GM23338 (cell line): ENCODE measurements at regions not wholly inside any gene's neighbourhood (a gene's known extent, or its start where the extent isn't known, plus 50 kb on each side); places are given as distances from the start of the nearest gene placed in this dataset.

ENCODE experiments used
- ATAC-seq: fragments of 200-7000 bp; cut with Tn5 transposase; 3 replicates; pipeline ENCODE4 v1.9.1; 2020
- DNase-seq: peaks from one replicate; pipeline ENCODE4 v3.0.0-alpha.2; 2015; ENCODE audit warnings: low spot score
- H2AFZ ChIP-seq: fragments of 200-600 bp; sonication (generic); 2 replicates; pipeline ENCODE4 v1.8.0; 2016; ENCODE audit warnings: antibody characterized with exemption, mild to moderate bottlenecking, moderate library complexity
- H3F3A ChIP-seq: fragments of 200-600 bp; sonication (generic); replicated peaks from 2 replicates; pipeline ENCODE4 v1.8.0; 2017; ENCODE audit warnings: antibody characterized with exemption, mixed run types, low read depth
- H3K27ac ChIP-seq: fragments of 200-600 bp; sonication (generic); 2 replicates; pipeline ENCODE4 v1.6.1; 2016; ENCODE audit warnings: low read depth
- H3K27me3 ChIP-seq: fragments of 200-600 bp; sonication (generic); 2 replicates; pipeline ENCODE4 v1.8.0; 2016; ENCODE audit warnings: mild to moderate bottlenecking, mixed run types, moderate library complexity; ENCODE audit not compliant: insufficient read depth
- H3K36me3 ChIP-seq: fragments of 200-600 bp; sonication (generic); 2 replicates; pipeline ENCODE4 v1.8.0; 2016; ENCODE audit warnings: mild to moderate bottlenecking; ENCODE audit not compliant: insufficient read depth
- H3K4me1 ChIP-seq: fragments of 200-600 bp; sonication (generic); 2 replicates; pipeline ENCODE4 v1.8.0; 2016; ENCODE audit warnings: mild to moderate bottlenecking, moderate library complexity; ENCODE audit not compliant: insufficient read depth
- H3K4me2 ChIP-seq: fragments of 200-600 bp; sonication (generic); 2 replicates; pipeline ENCODE4 v1.7.1; 2017; ENCODE audit warnings: mixed run types
- H3K4me3 ChIP-seq: fragments of 200-600 bp; sonication (generic); 2 replicates; pipeline ENCODE4 v1.6.1; 2016; ENCODE audit warnings: mixed run types
- H3K79me2 ChIP-seq: fragments of 200-600 bp; sonication (generic); replicated peaks from 2 replicates; pipeline ENCODE4 v1.8.0; 2017; ENCODE audit warnings: mild to moderate bottlenecking; ENCODE audit not compliant: insufficient read depth
- H3K9me2 ChIP-seq: fragments of 200-600 bp; sonication (generic); 2 replicates; pipeline ENCODE4 v1.8.0; 2017; ENCODE audit not compliant: insufficient read depth
- H4K20me1 ChIP-seq: fragments of 200-600 bp; sonication (generic); replicated peaks from 2 replicates; pipeline ENCODE4 v1.8.0; 2017; ENCODE audit warnings: mild to moderate bottlenecking; ENCODE audit not compliant: insufficient read depth
- H3K27ac Mint-ChIP-seq: 2 replicates; pipeline ENCODE4 v1.8.0; 2020; ENCODE audit warnings: inconsistent platforms, mild to moderate bottlenecking, moderate library complexity, mixed read lengths
- H3K27me3 Mint-ChIP-seq: 3 replicates; pipeline ENCODE4 v1.8.0; 2022; ENCODE audit warnings: low read depth, mild to moderate bottlenecking, moderate library complexity, mixed read lengths, inconsistent platforms; ENCODE audit not compliant: insufficient read depth, poor library complexity
- H3K36me3 Mint-ChIP-seq: 3 replicates; pipeline ENCODE4 v1.8.0; 2021; ENCODE audit warnings: low read depth, mild to moderate bottlenecking, inconsistent platforms, moderate library complexity, mixed read lengths
- H3K4me1 Mint-ChIP-seq: 3 replicates; pipeline ENCODE4 v1.8.0; 2020; ENCODE audit warnings: mild to moderate bottlenecking, inconsistent platforms, mixed read lengths
- H3K4me3 Mint-ChIP-seq: 3 replicates; pipeline ENCODE4 v1.8.0; 2021; ENCODE audit warnings: moderate library complexity, mild to moderate bottlenecking, inconsistent platforms, mixed read lengths
- H3K9me3 Mint-ChIP-seq: 3 replicates; pipeline ENCODE4 v1.8.0; 2020; ENCODE audit warnings: moderate library complexity, mild to moderate bottlenecking, inconsistent platforms, mixed read lengths
- CREB1 ChIP-seq: fragments of 250-450 bp; sonication (Bioruptor Pico); IDR thresholded peaks from 2 replicates; pipeline ENCODE4 v1.5.0; 2020; ENCODE audit warnings: low read depth, mild to moderate bottlenecking, moderate library complexity
- CTCF ChIP-seq, 2 experiments: fragments of 200-600 bp in 1 of 2; sonication (generic) in 1 of 2; conservative IDR thresholded peaks; 2 replicates each; pipeline versions ENCODE4 v1.5.1 to v1.6.1; 2016 to 2017; ENCODE audit warnings: antibody characterized with exemption in 2 of 2, low read depth in 2 of 2, mild to moderate bottlenecking in 2 of 2, moderate library complexity in 1 of 2
- ETS1 ChIP-seq: IDR thresholded peaks from 2 replicates; pipeline ENCODE4 v1.6.1; 2016; ENCODE audit warnings: antibody characterized with exemption
- EZH2 ChIP-seq: fragments of 200-600 bp; sonication (generic); IDR thresholded peaks from one replicate; pipeline ENCODE4 v1.8.0; 2017; ENCODE audit warnings: antibody characterized with exemption, mild to moderate bottlenecking, low read depth; ENCODE audit not compliant: unreplicated experiment
- EZH2phosphoT487 ChIP-seq: fragments of 200-600 bp; sonication (generic); IDR thresholded peaks from one replicate; pipeline ENCODE4 v1.8.1; 2018; ENCODE audit warnings: antibody characterized with exemption; ENCODE audit not compliant: unreplicated experiment
- REST ChIP-seq: IDR thresholded peaks from one replicate; pipeline ENCODE4 v1.6.1; 2018; ENCODE audit warnings: antibody characterized with exemption; ENCODE audit not compliant: unreplicated experiment
- STAT1 ChIP-seq: IDR thresholded peaks from one replicate; pipeline ENCODE4 v1.6.1; 2016; ENCODE audit warnings: antibody characterized with exemption; ENCODE audit not compliant: unreplicated experiment
- ZNF114 ChIP-seq: fragments of 250-450 bp; sonication (Bioruptor Pico); IDR thresholded peaks from 2 replicates; pipeline ENCODE4 v1.5.0; 2020; ENCODE audit warnings: mild to moderate bottlenecking, moderate library complexity
- ZNF331 ChIP-seq: fragments of 250-450 bp; sonication (Bioruptor Pico); IDR thresholded peaks from 2 replicates; pipeline ENCODE4 v1.5.0; 2020; ENCODE audit warnings: low read depth, mild to moderate bottlenecking, moderate library complexity
- TF ChIP-seq, protein P1 (sequence below): fragments of 250-450 bp; sonication (Bioruptor Pico); IDR thresholded peaks from 2 replicates; pipeline ENCODE4 v1.5.0; 2020; ENCODE audit warnings: mild to moderate bottlenecking, moderate library complexity

DNA sequence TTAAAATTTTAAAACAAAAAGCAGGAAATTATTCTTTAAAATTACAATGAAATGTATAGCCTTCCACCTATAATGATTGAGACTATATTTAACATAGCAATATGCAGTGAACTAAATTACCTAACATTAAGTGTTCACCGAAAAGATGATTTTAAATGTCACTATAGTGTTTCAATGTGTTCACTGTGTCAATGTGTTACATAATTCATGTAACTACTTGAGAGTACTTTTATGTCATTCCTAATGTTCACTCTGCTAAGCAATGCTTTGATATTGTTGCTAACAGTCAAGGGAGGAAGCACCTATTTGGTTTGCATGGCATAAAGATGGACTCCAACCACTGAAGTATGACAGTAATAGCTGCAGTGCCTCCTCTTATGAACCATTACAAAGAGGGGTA lies 629.8 kb upstream of the C9orf72 start (continued):
- no peak for TF ChIP-seq ETS1
- TF ChIP-seq CREB1, result no peak
- TF ChIP-seq STAT1, result no peak
- no peak for TF ChIP-seq ZNF114 (CRISPR knock-in tag)
- TF ChIP-seq ZNF331 (CRISPR knock-in tag), result no peak
- TF ChIP-seq REST, result no peak
- TF ChIP-seq EZH2phosphoT487, result no peak

DNA sequence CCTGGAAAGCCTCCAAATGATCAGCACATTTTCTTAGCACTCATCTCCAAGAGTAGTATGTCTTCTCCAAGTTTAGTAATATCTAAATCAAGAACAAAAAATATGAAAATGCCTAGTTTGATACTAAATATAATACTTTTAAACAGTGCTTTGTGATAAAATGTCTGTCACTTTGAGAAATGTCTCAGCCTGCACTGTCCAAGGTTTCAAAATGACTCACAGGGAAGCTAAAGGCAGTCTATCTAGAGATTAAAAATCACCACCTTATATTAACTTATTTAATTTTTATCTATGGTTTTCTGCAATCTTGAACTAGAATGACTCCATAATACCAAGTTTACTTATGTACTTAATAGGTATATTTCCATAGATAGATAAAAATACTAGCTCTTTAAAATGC lies 633.0 kb upstream of the C9orf72 start:
- no peak for DNase-seq
- no peaks in the 10 kb centered on the region for H3F3A ChIP-seq
- no peak for TF ChIP-seq ETS1
- TF ChIP-seq, protein P1, sequence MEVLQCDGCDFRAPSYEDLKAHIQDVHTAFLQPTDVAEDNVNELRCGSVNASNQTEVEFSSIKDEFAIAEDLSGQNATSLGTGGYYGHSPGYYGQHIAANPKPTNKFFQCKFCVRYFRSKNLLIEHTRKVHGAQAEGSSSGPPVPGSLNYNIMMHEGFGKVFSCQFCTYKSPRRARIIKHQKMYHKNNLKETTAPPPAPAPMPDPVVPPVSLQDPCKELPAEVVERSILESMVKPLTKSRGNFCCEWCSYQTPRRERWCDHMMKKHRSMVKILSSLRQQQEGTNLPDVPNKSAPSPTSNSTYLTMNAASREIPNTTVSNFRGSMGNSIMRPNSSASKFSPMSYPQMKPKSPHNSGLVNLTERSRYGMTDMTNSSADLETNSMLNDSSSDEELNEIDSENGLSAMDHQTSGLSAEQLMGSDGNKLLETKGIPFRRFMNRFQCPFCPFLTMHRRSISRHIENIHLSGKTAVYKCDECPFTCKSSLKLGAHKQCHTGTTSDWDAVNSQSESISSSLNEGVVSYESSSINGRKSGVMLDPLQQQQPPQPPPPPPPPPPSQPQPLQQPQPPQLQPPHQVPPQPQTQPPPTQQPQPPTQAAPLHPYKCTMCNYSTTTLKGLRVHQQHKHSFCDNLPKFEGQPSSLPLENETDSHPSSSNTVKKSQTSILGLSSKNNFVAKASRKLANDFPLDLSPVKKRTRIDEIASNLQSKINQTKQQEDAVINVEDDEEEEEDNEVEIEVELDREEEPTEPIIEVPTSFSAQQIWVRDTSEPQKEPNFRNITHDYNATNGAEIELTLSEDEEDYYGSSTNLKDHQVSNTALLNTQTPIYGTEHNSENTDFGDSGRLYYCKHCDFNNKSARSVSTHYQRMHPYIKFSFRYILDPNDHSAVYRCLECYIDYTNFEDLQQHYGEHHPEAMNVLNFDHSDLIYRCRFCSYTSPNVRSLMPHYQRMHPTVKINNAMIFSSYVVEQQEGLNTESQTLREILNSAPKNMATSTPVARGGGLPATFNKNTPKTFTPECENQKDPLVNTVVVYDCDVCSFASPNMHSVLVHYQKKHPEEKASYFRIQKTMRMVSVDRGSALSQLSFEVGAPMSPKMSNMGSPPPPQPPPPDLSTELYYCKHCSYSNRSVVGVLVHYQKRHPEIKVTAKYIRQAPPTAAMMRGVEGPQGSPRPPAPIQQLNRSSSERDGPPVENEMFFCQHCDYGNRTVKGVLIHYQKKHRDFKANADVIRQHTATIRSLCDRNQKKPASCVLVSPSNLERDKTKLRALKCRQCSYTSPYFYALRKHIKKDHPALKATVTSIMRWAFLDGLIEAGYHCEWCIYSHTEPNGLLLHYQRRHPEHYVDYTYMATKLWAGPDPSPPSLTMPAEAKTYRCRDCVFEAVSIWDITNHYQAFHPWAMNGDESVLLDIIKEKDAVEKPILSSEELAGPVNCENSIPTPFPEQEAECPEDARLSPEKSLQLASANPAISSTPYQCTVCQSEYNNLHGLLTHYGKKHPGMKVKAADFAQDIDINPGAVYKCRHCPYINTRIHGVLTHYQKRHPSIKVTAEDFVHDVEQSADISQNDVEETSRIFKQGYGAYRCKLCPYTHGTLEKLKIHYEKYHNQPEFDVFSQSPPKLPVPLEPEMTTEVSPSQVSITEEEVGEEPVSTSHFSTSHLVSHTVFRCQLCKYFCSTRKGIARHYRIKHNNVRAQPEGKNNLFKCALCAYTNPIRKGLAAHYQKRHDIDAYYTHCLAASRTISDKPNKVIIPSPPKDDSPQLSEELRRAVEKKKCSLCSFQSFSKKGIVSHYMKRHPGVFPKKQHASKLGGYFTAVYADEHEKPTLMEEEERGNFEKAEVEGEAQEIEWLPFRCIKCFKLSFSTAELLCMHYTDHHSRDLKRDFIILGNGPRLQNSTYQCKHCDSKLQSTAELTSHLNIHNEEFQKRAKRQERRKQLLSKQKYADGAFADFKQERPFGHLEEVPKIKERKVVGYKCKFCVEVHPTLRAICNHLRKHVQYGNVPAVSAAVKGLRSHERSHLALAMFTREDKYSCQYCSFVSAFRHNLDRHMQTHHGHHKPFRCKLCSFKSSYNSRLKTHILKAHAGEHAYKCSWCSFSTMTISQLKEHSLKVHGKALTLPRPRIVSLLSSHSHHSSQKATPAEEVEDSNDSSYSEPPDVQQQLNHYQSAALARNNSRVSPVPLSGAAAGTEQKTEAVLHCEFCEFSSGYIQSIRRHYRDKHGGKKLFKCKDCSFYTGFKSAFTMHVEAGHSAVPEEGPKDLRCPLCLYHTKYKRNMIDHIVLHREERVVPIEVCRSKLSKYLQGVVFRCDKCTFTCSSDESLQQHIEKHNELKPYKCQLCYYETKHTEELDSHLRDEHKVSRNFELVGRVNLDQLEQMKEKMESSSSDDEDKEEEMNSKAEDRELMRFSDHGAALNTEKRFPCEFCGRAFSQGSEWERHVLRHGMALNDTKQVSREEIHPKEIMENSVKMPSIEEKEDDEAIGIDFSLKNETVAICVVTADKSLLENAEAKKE, result no peak
- no peak for TF ChIP-seq EZH2
- TF ChIP-seq STAT1, result no peak
- TF ChIP-seq ZNF331 (CRISPR knock-in tag), result no peak
- no peak for TF ChIP-seq EZH2phosphoT487
- no peak for TF ChIP-seq CTCF (conservative IDR thresholded peaks at IDR 0.05; ENCODE audit: low read depth in 2 of 2)

More for the DNA sequence above, 633.0 kb upstream of the C9orf72 start:
- ATAC-seq, result no peak
- no peak overlapping the region for H3K4me3 ChIP-seq
- H3K4me1 ChIP-seq, result no peaks in the 10 kb centered on the region
- H3K4me1 Mint-ChIP-seq, result no peaks in the 10 kb centered on the region; the same call in 2 of the 3 replicates
- H3K9me2 ChIP-seq, result no peaks in the 10 kb centered on the region
- no peak overlapping the region for H3K4me3 Mint-ChIP-seq
- H3K9me3 Mint-ChIP-seq, result no peaks in the 10 kb centered on the region
- no peak overlapping the region for H3K4me2 ChIP-seq
- no peaks in the 10 kb centered on the region for H3K27me3 Mint-ChIP-seq
- H3K27ac ChIP-seq, result no peak overlapping the region
- no peaks in the 10 kb centered on the region for H3K79me2 ChIP-seq
- no peaks in the 10 kb centered on the region for H4K20me1 ChIP-seq
- no peaks in the 10 kb centered on the region for H3K27me3 ChIP-seq
- H3K36me3 Mint-ChIP-seq, result no peaks in the 10 kb centered on the region
- no peak overlapping the region for H3K27ac Mint-ChIP-seq
- H3K36me3 ChIP-seq, result no peaks in the 10 kb centered on the region
- H2AFZ ChIP-seq, result no peak overlapping the region
